Caco-2 (cell line): ENCODE measurements at regions not wholly inside any gene's neighbourhood (a gene's known extent, or its start where the extent isn't known, plus 50 kb on each side); places are given as distances from the start of the nearest gene placed in this dataset.

ENCODE experiments used
- BruUV-seq: library from RNA; stranded (reverse); fragments of 400-500 nt; replicated peaks from 2 replicates; lab custom pipeline; 2021; lab: Mats Ljungman, UMichigan
- CTCF ChIA-PET: fragments of 300-600 bp; sonication (Branson Sonifier 250); formaldehyde crosslinking; loops from one replicate; lab custom pipeline; 2022; ENCODE audit warnings: antibody characterized with exemption; lab: Charles Lee
- POLR2A ChIA-PET: fragments of 300-600 bp; sonication (Branson Sonifier 250); formaldehyde crosslinking; loops from one replicate; lab custom pipeline; 2022; ENCODE audit warnings: antibody characterized with exemption; lab: Charles Lee
- DNase-seq, 2 experiments: peaks; one replicate each; pipeline versions ENCODE4 v3.0.0 to v3.0.0-alpha.2; 2020 to 2022
- H3K27me3 ChIP-seq: replicated peaks from 2 replicates; pipeline ENCODE4 v1.6.0; 2011; ENCODE audit warnings: low read length; ENCODE audit not compliant: control insufficient read depth, insufficient read depth
- H3K36me3 ChIP-seq: 2 replicates; pipeline ENCODE4 v1.5.1; 2011; ENCODE audit warnings: low read length; ENCODE audit not compliant: control insufficient read depth, insufficient read depth
- H3K4me1 ChIP-seq: fragments of 250-450 bp; sonication (Bioruptor Pico); 2 replicates; pipeline ENCODE4 v1.5.1; 2020; ENCODE audit warnings: mild to moderate bottlenecking
- H3K4me3 ChIP-seq: 2 replicates; pipeline ENCODE4 v1.5.1; 2011; ENCODE audit warnings: low read depth, mild to moderate bottlenecking, control low read depth, low read length
- H3K9me3 ChIP-seq: fragments of 250-450 bp; sonication (Bioruptor Pico); 2 replicates; pipeline ENCODE4 v1.5.1; 2020; ENCODE audit warnings: mild to moderate bottlenecking, moderate library complexity
- H3K27ac Mint-ChIP-seq: one replicate; pipeline ENCODE4 v1.8.0; 2022; ENCODE audit warnings: mixed read lengths; ENCODE audit not compliant: unreplicated experiment
- H3K27me3 Mint-ChIP-seq: one replicate; pipeline ENCODE4 v1.8.0; 2022; ENCODE audit warnings: mixed read lengths; ENCODE audit not compliant: insufficient read depth, unreplicated experiment
- H3K36me3 Mint-ChIP-seq: one replicate; pipeline ENCODE4 v1.8.0; 2022; ENCODE audit warnings: mild to moderate bottlenecking, mixed read lengths; ENCODE audit not compliant: insufficient read depth, unreplicated experiment
- H3K4me1 Mint-ChIP-seq: one replicate; pipeline ENCODE4 v1.8.0; 2022; ENCODE audit warnings: low read depth, mixed read lengths; ENCODE audit not compliant: unreplicated experiment
- H3K4me3 Mint-ChIP-seq: one replicate; pipeline ENCODE4 v1.8.0; 2022; ENCODE audit warnings: mild to moderate bottlenecking, moderate library complexity, mixed read lengths; ENCODE audit not compliant: unreplicated experiment
- H3K9me3 Mint-ChIP-seq: one replicate; pipeline ENCODE4 v1.8.0; 2022; ENCODE audit warnings: mixed read lengths; ENCODE audit not compliant: unreplicated experiment
- CTCF ChIP-seq, 2 experiments: fragments of 200-600 bp in 1 of 2; IDR thresholded peaks; 1 replicate in 1 of 2; 2 replicates in 1 of 2; pipeline versions ENCODE4 v1.5.1 to v1.8.0; 2011 to 2022; ENCODE audit warnings: antibody characterized with exemption in 1 of 2, control low read depth in 1 of 2, inconsistent platforms in 1 of 2, low read depth in 1 of 2, low read length in 1 of 2, mild to moderate bottlenecking in 1 of 2, moderate library complexity in 1 of 2; ENCODE audit not compliant: insufficient read depth in 1 of 2, severe bottlenecking in 1 of 2, unreplicated experiment in 1 of 2
- intact Hi-C: fragments of 100-400 bp; cut with micrococcal nuclease; formaldehyde crosslinking; loops from one replicate; pipeline ENCODE4 v1.10.0; 2022; ENCODE audit not compliant: unreplicated experiment

GRCh38 chr6:146874278-146875018, 275.7 kb downstream of the ADGB start:
- Histone ChIP-seq H3K9me3 (no peaks in the 10 kb centered on the region), H3K4me1 (0 out of 2 replicates have a peak, but pooled peaks cover 9% of the 10 kb centered on the region), H3K4me3 (no peak overlapping the region), H3K27me3 (no peaks in the 10 kb centered on the region), H3K36me3 (no peaks in the 10 kb centered on the region)
- no TSS peak for BruUV-seq
- no peak overlapping the region for H3K4me3 Mint-ChIP-seq
- ChIA-PET POLR2A (no interaction called here), CTCF (no interaction called here)
- TF ChIP-seq CTCF (IDR thresholded peaks at IDR 0.05; ENCODE audit: insufficient read depth in 1 of 2, low read depth in 1 of 2, low read length in 1 of 2, severe bottlenecking in 1 of 2, unreplicated experiment in 1 of 2), result no peak
- peaks cover 15% of the 10 kb centered on the region for H3K4me1 Mint-ChIP-seq
- H3K27ac Mint-ChIP-seq, result no peak overlapping the region
- no peaks in the 10 kb centered on the region for H3K9me3 Mint-ChIP-seq
- no peak for DNase-seq
- no peaks in the 10 kb centered on the region for H3K27me3 Mint-ChIP-seq
- intact Hi-C loops, result no loop called here
- no peaks in the 10 kb centered on the region for H3K36me3 Mint-ChIP-seq

GRCh38 chr6:146875927-146876270, 277.1 kb downstream of the ADGB start:
- intact Hi-C loops, result no loop called here
- Mint-ChIP-seq H3K4me1 (peaks cover 16% of the 10 kb centered on the region), H3K27ac (no peak overlapping the region), H3K36me3 (no peaks in the 10 kb centered on the region), H3K9me3 (no peaks in the 10 kb centered on the region), H3K4me3 (no peak overlapping the region), H3K27me3 (no peaks in the 10 kb centered on the region)
- 0 out of 2 replicates have a peak, but pooled peaks cover 9% of the 10 kb centered on the region for H3K4me1 ChIP-seq
- no peak for TF ChIP-seq CTCF (IDR thresholded peaks at IDR 0.05; ENCODE audit: insufficient read depth in 1 of 2, low read depth in 1 of 2, low read length in 1 of 2, severe bottlenecking in 1 of 2, unreplicated experiment in 1 of 2)
- ChIA-PET CTCF (no interaction called here), POLR2A (no interaction called here)
- H3K9me3 ChIP-seq, result no peaks in the 10 kb centered on the region
- H3K4me3 ChIP-seq, result no peak overlapping the region
- no TSS peak for BruUV-seq
- DNase-seq, result no peak
- no peaks in the 10 kb centered on the region for H3K27me3 ChIP-seq
- no peaks in the 10 kb centered on the region for H3K36me3 ChIP-seq

- no peaks in the 10 kb centered on the region for H3K9me3 ChIP-seq
- CTCF ChIA-PET, result no interaction called here
- H3K36me3 Mint-ChIP-seq, result no peaks in the 10 kb centered on the region
- H3K4me3 Mint-ChIP-seq, result no peak overlapping the region
- POLR2A ChIA-PET, result no interaction called here
- no TSS peak for BruUV-seq
- peaks cover 16% of the 10 kb centered on the region for H3K4me1 Mint-ChIP-seq
- H3K27me3 ChIP-seq, result no peaks in the 10 kb centered on the region
- H3K4me1 ChIP-seq, result 0 out of 2 replicates have a peak, but pooled peaks cover 9% of the 10 kb centered on the region
- no peak for TF ChIP-seq CTCF (IDR thresholded peaks at IDR 0.05; ENCODE audit: insufficient read depth in 1 of 2, low read depth in 1 of 2, low read length in 1 of 2, severe bottlenecking in 1 of 2, unreplicated experiment in 1 of 2)
- intact Hi-C loops, result no loop called here
- H3K27ac Mint-ChIP-seq, result no peak overlapping the region
- no peaks in the 10 kb centered on the region for H3K27me3 Mint-ChIP-seq
- no peaks in the 10 kb centered on the region for H3K36me3 ChIP-seq
- H3K9me3 Mint-ChIP-seq, result no peaks in the 10 kb centered on the region
- peak; percentile 29 to 37 for DNase-seq
- no peak overlapping the region for H3K4me3 ChIP-seq
Observed at GRCh38 chr6:146876271-146877151, 277.7 kb downstream of the ADGB start.
